ENCODE measurements at regions not wholly inside any gene's neighbourhood (a gene's known extent, or its start where the extent isn't known, plus 50 kb on each side); places are given as distances from the start of the nearest gene placed in this dataset.

- peaks cover 0 to 18% of the 10 kb centered on the region in 2 donors for H3K27me3 ChIP-seq
- intact Hi-C loops (cut with DNase I; ENCODE audit: low total_unique reads): no loop called here
- H3K27ac ChIP-seq: no peak overlapping the region
- H3K36me3 ChIP-seq: no peaks in the 10 kb centered on the region
- TF ChIP-seq CTCF (IDR thresholded peaks at IDR 0.05): no peak
- no peak for DNase-seq
- no peaks in the 10 kb centered on the region for H3K9me3 ChIP-seq
- H3K4me1 ChIP-seq: no peaks in the 10 kb centered on the region
- no peak overlapping the region for H3K4me3 ChIP-seq
Measured at GRCh38 chr1:29876902-29877301, 640.6 kb downstream of the PTPRU start.

GRCh38 chr1:29876441-29876840 is 640.1 kb downstream of the PTPRU start:
- no peaks in the 10 kb centered on the region for H3K4me1 ChIP-seq
- no peak for TF ChIP-seq CTCF (IDR thresholded peaks at IDR 0.05)
- intact Hi-C loops (cut with DNase I; ENCODE audit: low total_unique reads): no loop called here
- no peak overlapping the region for H3K4me3 ChIP-seq
- H3K9me3 ChIP-seq: no peaks in the 10 kb centered on the region
- peaks cover 0 to 18% of the 10 kb centered on the region in 2 donors for H3K27me3 ChIP-seq
- no peak overlapping the region for H3K27ac ChIP-seq
- DNase-seq: no peak
- H3K36me3 ChIP-seq: no peaks in the 10 kb centered on the region

GRCh38 chr1:29875557-29876028 is 639.3 kb downstream of the PTPRU start:
- Histone ChIP-seq H3K4me1 (no peaks in the 10 kb centered on the region), H3K27me3 (peaks cover 0 to 24% of the 10 kb centered on the region in 2 donors), H3K9me3 (no peaks in the 10 kb centered on the region), H3K27ac (no peak overlapping the region), H3K4me3 (no peak overlapping the region), H3K36me3 (no peaks in the 10 kb centered on the region)
- no peak for DNase-seq
- intact Hi-C loops (cut with DNase I; ENCODE audit: low total_unique reads): no loop called here
- TF ChIP-seq CTCF (IDR thresholded peaks at IDR 0.05): no peak

GRCh38 chr1:29870621-29871020 is 634.3 kb downstream of the PTPRU start:
- H3K27ac ChIP-seq: no peak overlapping the region
- H3K27me3 ChIP-seq: peaks cover 0 to 17% of the 10 kb centered on the region in 2 donors
- H3K4me1 ChIP-seq: no peaks in the 10 kb centered on the region
- no peak for TF ChIP-seq CTCF (IDR thresholded peaks at IDR 0.05)
- H3K9me3 ChIP-seq: no peaks in the 10 kb centered on the region
- no peak for DNase-seq
- intact Hi-C loops (cut with DNase I; ENCODE audit: low total_unique reads): no loop called here
- H3K4me3 ChIP-seq: no peak overlapping the region
- H3K36me3 ChIP-seq: peaks cover 0 to 5% (median 0%) of the 10 kb centered on the region in 3 donors

- intact Hi-C loops (cut with DNase I; ENCODE audit: low total_unique reads): no loop called here
- Histone ChIP-seq H3K36me3 (peaks cover 0 to 5% (median 0%) of the 10 kb centered on the region in 3 donors), H3K9me3 (no peaks in the 10 kb centered on the region), H3K27ac (no peak overlapping the region), H3K4me3 (no peak overlapping the region), H3K4me1 (no peaks in the 10 kb centered on the region), H3K27me3 (peaks cover 0 to 17% of the 10 kb centered on the region in 2 donors)
- TF ChIP-seq CTCF (IDR thresholded peaks at IDR 0.05): no peak
- DNase-seq: no peak
Measured at GRCh38 chr1:29869802-29870201, 633.5 kb downstream of the PTPRU start.

- H3K27me3 ChIP-seq: peaks cover 0 to 17% of the 10 kb centered on the region in 2 donors
- no peak for DNase-seq
- H3K9me3 ChIP-seq: no peaks in the 10 kb centered on the region
- H3K36me3 ChIP-seq: peaks cover 0 to 5% (median 0%) of the 10 kb centered on the region in 3 donors
- TF ChIP-seq CTCF (IDR thresholded peaks at IDR 0.05): no peak
- H3K4me3 ChIP-seq: no peak overlapping the region
- intact Hi-C loops (cut with DNase I; ENCODE audit: low total_unique reads): no loop called here
- H3K4me1 ChIP-seq: no peaks in the 10 kb centered on the region
- no peak overlapping the region for H3K27ac ChIP-seq
Measured at GRCh38 chr1:29868944-29869343, 632.6 kb downstream of the PTPRU start.

All from tibial artery (tissue), 4 donors.